ENCODE measurements at regions not wholly inside any gene's neighbourhood (a gene's known extent, or its start where the extent isn't known, plus 50 kb on each side); places are given as distances from the start of the nearest gene placed in this dataset.

GRCh38 chr3:193768070-193768394 lies 175.0 kb downstream of the OPA1 start:
- TF ChIP-seq CTCF (IDR thresholded peaks at IDR 0.05; ENCODE audit: borderline replicate concordance, insufficient read depth, low read depth, low read length): no peak
- no peak overlapping the region for H3K4me3 ChIP-seq (ENCODE audit: low read depth, low read length)

GRCh38 chr3:193769437-193769836 lies 176.4 kb downstream of the OPA1 start:
- TF ChIP-seq CTCF (IDR thresholded peaks at IDR 0.05; ENCODE audit: borderline replicate concordance, insufficient read depth, low read depth, low read length): no peak
- H3K4me3 ChIP-seq (ENCODE audit: low read depth, low read length): no peak overlapping the region

DNA sequence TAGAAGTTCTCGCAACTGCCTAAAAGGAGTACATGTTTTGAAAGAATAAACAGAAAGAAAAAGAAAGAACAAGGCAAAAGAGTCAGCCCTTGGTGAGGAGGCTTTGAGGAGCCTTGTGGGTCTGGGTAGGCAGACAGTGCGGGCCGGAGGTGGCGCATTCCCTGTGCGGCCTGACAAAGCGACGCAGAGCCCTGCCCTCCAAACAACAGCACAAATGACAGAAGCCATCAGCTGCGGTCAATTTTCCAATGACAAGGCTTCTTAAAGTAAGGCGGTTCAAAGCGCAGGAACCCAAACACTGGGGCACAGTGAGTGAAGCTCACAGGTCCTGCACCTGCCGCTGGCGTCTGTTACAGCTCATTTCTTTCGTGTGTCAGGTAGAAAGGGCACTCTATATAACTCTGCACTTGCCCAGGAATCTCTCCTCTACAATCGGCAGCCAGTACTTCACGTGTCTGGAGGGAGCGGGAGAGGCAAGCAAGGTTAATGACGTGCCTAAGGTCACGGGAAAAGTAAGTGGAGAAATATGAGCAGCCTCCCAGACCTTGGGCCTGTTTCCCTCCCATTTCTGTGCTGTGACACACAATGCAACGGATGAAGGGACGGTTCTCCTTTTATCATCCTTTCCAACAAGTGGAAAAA lies 178.1 kb downstream of the OPA1 start:
- H3K4me3 ChIP-seq (ENCODE audit: low read depth, low read length): no peak overlapping the region
- TF ChIP-seq CTCF (IDR thresholded peaks at IDR 0.05; ENCODE audit: borderline replicate concordance, insufficient read depth, low read depth, low read length): no peak

GRCh38 chr3:193771653-193772421 lies 178.8 kb downstream of the OPA1 start:
- TF ChIP-seq CTCF (IDR thresholded peaks at IDR 0.05; ENCODE audit: borderline replicate concordance, insufficient read depth, low read depth, low read length): no peak
- no peak overlapping the region for H3K4me3 ChIP-seq (ENCODE audit: low read depth, low read length)

GRCh38 chr3:193772422-193772763 lies 179.4 kb downstream of the OPA1 start:
- H3K4me3 ChIP-seq (ENCODE audit: low read depth, low read length): no peak overlapping the region
- TF ChIP-seq CTCF (IDR thresholded peaks at IDR 0.05; ENCODE audit: borderline replicate concordance, insufficient read depth, low read depth, low read length): no peak

GRCh38 chr3:193773266-193774220 lies 180.5 kb downstream of the OPA1 start:
- H3K4me3 ChIP-seq (ENCODE audit: low read depth, low read length): no peak overlapping the region
- TF ChIP-seq CTCF (IDR thresholded peaks at IDR 0.05; ENCODE audit: borderline replicate concordance, insufficient read depth, low read depth, low read length): no peak
